Body of pancreas (tissue), 4 donors: ENCODE measurements at regions not wholly inside any gene's neighbourhood (a gene's known extent, or its start where the extent isn't known, plus 50 kb on each side); places are given as distances from the start of the nearest gene placed in this dataset.

Source experiments
- ATAC-seq: fragments of 150-250 bp; one replicate; pipeline ENCODE4 v1.9.1; 2016
- DNase-seq, 4 donors: peaks; one replicate each; pipeline ENCODE4 v3.0.0-alpha.2; 2019
- H3K27ac ChIP-seq, 4 donors: fragments of 200-600 bp; sonication (generic); 1 replicate in 3 of 4; 2 replicates in 1 of 4; pipeline versions ENCODE4 v1.5.1 to v1.6.1; 2016 to 2019; ENCODE audit warnings: mild to moderate bottlenecking in 1 of 4, mixed read lengths in 1 of 4, moderate library complexity in 1 of 4
- H3K27me3 ChIP-seq, 2 donors: fragments of 200-600 bp; sonication (generic); one replicate each; pipeline ENCODE4 v1.6.0; 2016; ENCODE audit warnings: mild to moderate bottlenecking in 1 of 2
- H3K36me3 ChIP-seq, 2 donors: fragments of 200-600 bp; sonication (generic); replicated peaks in 1 of 2; 2 replicates each; pipeline ENCODE4 v1.5.1; 2016; ENCODE audit warnings: low read depth in 2 of 2; ENCODE audit not compliant: insufficient read depth in 1 of 2
- H3K4me1 ChIP-seq: fragments of 200-600 bp; sonication (generic); one replicate; pipeline ENCODE4 v1.6.0; 2016
- H3K4me3 ChIP-seq, 2 donors: fragments of 200-600 bp; sonication (generic); 1 replicate in 1 of 2; 2 replicates in 1 of 2; pipeline ENCODE4 v1.5.1; 2016 to 2019
- H3K9me3 ChIP-seq, 3 donors: fragments of 200-600 bp; sonication (generic); 1 replicate in 2 of 3; 2 replicates in 1 of 3; pipeline ENCODE4 v1.5.1; 2016
- POLR2A ChIP-seq, 3 donors: fragments of 450-650 bp; IDR thresholded peaks; one replicate each; pipeline ENCODE4 v1.6.1; 2016; ENCODE audit warnings: antibody characterized with exemption in 3 of 3, mild to moderate bottlenecking in 2 of 3
- WGBS, 2 donors: methylation state at CpG; one replicate each; pipeline ENCODE4 v1.1.5; 2017; 5-methylcytosine and 5-hydroxymethylcytosine counted together
- intact Hi-C: fragments of 100-400 bp; cut with DNase I; formaldehyde crosslinking; loops from one replicate; pipeline ENCODE4 v1.15.1; 2023
- TF ChIP-seq, protein P1 (sequence below), 7 experiments: fragments of 450-650 bp in 4 of 7; fragments of 200-600 bp in 3 of 7; sonication (generic) in 3 of 7; IDR thresholded peaks; one replicate each; pipeline ENCODE4 v1.5.1; 2016 to 2019; ENCODE audit warnings: antibody characterized with exemption in 7 of 7

DNA sequence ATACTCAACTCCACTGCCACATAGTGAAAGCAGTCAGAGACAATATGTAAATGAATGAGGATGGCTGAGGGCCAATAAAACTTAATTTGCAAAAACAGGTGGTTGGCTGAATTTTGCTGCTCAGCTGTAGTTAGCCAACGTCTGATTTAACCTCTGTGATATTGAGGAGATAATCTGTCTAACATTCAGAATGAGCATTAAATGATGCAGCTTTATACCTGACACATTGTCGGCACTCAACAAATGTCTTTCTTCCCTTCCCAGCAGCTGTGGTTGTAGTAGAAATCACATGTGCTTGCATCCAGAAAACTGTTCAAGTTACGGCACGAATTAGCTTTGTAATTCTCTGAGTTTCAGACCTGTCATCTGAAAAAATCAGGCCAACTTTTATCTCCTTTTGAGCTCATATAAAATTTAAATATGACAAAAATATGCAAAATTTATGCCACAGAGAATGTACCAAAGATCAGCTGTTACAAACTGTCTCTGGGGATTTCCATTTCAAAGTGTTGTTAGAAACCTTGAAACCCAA, 1239.7 kb downstream of the GATA3 start:
- H3K4me1 ChIP-seq, result no peaks in the 10 kb centered on the region
- DNase-seq (no peak), ATAC-seq (no peak)
- no peak overlapping the region for H3K27ac ChIP-seq
- TF ChIP-seq, protein P1, sequence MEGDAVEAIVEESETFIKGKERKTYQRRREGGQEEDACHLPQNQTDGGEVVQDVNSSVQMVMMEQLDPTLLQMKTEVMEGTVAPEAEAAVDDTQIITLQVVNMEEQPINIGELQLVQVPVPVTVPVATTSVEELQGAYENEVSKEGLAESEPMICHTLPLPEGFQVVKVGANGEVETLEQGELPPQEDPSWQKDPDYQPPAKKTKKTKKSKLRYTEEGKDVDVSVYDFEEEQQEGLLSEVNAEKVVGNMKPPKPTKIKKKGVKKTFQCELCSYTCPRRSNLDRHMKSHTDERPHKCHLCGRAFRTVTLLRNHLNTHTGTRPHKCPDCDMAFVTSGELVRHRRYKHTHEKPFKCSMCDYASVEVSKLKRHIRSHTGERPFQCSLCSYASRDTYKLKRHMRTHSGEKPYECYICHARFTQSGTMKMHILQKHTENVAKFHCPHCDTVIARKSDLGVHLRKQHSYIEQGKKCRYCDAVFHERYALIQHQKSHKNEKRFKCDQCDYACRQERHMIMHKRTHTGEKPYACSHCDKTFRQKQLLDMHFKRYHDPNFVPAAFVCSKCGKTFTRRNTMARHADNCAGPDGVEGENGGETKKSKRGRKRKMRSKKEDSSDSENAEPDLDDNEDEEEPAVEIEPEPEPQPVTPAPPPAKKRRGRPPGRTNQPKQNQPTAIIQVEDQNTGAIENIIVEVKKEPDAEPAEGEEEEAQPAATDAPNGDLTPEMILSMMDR (IDR thresholded peaks at IDR 0.05), result no peak
- no peak for TF ChIP-seq POLR2A (IDR thresholded peaks at IDR 0.05)
- H3K4me3 ChIP-seq, result no peak overlapping the region
- intact Hi-C loops, result no loop called here
- WGBS, 2 donors, result 65 to 69% methylated on average over 4 of the region's 4 CpGs
- no peaks in the 10 kb centered on the region for H3K9me3 ChIP-seq
- no peaks in the 10 kb centered on the region for H3K27me3 ChIP-seq
- no peaks in the 10 kb centered on the region for H3K36me3 ChIP-seq

DNA sequence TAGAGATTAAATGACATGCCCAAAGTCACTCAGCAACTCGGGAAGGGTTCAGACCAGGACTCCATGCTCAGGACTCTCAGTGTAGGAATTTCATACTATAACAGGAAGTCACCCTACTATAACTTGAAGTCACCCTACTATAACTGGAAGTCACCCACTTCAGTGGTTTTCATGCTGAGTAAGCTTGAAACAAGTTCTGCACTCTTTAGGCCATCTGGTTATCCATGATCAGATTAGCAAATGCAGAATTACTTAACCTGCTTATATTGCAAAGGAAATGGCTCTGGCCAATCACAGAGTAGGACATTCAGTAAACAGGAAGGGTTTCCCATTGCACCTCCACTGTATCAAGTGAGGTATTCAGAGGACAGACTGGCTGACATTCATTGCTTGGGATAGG, 1240.4 kb downstream of the GATA3 start:
- Histone ChIP-seq H3K36me3 (no peaks in the 10 kb centered on the region), H3K4me1 (no peaks in the 10 kb centered on the region), H3K4me3 (no peak overlapping the region), H3K9me3 (no peaks in the 10 kb centered on the region), H3K27me3 (no peaks in the 10 kb centered on the region), H3K27ac (no peak overlapping the region)
- TF ChIP-seq, protein P1 (IDR thresholded peaks at IDR 0.05), result no peak
- TF ChIP-seq POLR2A (IDR thresholded peaks at IDR 0.05), result no peak
- ATAC-seq (no peak), DNase-seq (no peak)
- intact Hi-C loops, result no loop called here
- 50 to 57% methylated on average over 1 of the region's 1 CpG for WGBS, 2 donors

DNA sequence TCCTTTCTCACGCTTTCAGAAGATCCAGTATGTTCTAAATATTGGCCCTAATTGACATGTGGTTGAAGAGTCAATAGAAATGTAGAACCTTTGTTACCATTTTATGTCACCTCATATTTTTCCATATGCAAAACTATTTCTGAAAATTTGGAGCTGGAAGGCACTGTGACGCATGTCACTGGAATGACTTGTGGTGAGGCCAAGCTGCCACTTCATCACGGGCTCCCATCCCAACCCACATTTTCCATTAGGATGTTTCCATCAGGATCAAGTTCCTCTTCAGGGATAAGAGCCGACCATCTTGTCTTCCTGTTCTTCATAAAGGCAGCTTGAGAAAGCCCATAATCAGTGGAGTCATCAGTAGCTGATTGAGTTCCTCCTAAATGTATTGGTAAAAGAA, 1241.7 kb downstream of the GATA3 start:
- ATAC-seq (no peak), DNase-seq (no peak)
- intact Hi-C loops, result no loop called here
- WGBS, 2 donors, result 83 to 86% methylated on average over 4 of the region's 4 CpGs
- no peak for TF ChIP-seq POLR2A (IDR thresholded peaks at IDR 0.05)
- TF ChIP-seq, protein P1 (IDR thresholded peaks at IDR 0.05), result no peak
- no peak overlapping the region for H3K4me3 ChIP-seq
- no peaks in the 10 kb centered on the region for H3K36me3 ChIP-seq
- no peaks in the 10 kb centered on the region for H3K9me3 ChIP-seq
- H3K27me3 ChIP-seq, result no peaks in the 10 kb centered on the region
- no peak overlapping the region for H3K27ac ChIP-seq
- no peaks in the 10 kb centered on the region for H3K4me1 ChIP-seq

DNA sequence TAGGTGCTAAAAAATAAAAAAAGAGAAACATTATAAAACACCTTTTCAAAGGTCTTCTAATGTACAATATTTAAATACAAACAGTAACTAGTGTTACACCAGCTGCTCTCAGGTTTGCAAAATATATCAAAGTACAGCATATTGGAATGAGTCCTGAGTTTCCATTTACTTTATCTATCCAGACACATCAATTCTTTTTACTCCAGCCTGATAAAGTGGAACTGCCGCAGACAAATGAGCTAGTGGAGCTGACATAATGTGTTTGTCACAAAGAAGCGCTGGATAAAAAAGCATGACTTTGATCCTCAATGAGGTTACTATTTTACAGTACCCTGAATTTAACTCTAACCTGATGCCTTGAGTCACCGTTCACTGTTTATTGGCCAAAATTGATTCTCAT, 1243.1 kb downstream of the GATA3 start:
- 26 to 35% methylated on average over 3 of the region's 3 CpGs for WGBS, 2 donors
- intact Hi-C loops, result no loop called here

DNA sequence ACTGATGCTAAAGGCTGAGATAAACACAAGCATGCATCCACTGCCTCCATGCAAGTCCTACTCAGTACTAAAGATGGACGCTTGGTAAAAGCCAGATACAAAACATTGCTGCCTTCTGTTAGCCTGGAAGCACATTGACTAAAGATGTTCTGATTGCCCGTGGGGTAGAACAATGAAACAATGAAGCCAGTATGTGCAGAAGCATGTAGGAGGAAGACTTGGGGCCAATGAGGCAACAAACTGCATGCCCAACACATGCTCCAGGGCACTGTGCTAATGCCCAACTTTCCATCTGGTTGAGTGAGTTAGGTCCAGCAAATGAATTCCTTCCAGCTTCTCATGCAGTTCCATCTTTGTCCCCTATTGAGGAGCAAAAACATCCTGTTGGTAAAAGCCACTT, 1245.5 kb downstream of the GATA3 start:
- WGBS, 2 donors, result 34 to 53% methylated on average over 2 of the region's 2 CpGs
- TF ChIP-seq, protein P1 (IDR thresholded peaks at IDR 0.05), result no peak
- no peak for TF ChIP-seq POLR2A (IDR thresholded peaks at IDR 0.05)
- intact Hi-C loops, result loop anchor here (10.0 kb wide), 1 partner anchor 1775 kb away; no protein-coding TSS in a partner anchor

More for the DNA sequence above, 1243.1 kb downstream of the GATA3 start:
- no peaks in the 10 kb centered on the region for H3K27me3 ChIP-seq
- H3K9me3 ChIP-seq, result no peaks in the 10 kb centered on the region
- no peaks in the 10 kb centered on the region for H3K36me3 ChIP-seq
- no peak for DNase-seq
- ATAC-seq, result no peak
- TF ChIP-seq, protein P1 (IDR thresholded peaks at IDR 0.05), result no peak
- TF ChIP-seq POLR2A (IDR thresholded peaks at IDR 0.05), result no peak
- no peaks in the 10 kb centered on the region for H3K4me1 ChIP-seq
- no peak overlapping the region for H3K27ac ChIP-seq
- no peak overlapping the region for H3K4me3 ChIP-seq

More for the DNA sequence above, 1245.5 kb downstream of the GATA3 start:
- H3K9me3 ChIP-seq, result no peaks in the 10 kb centered on the region
- no peak overlapping the region for H3K27ac ChIP-seq
- no peaks in the 10 kb centered on the region for H3K4me1 ChIP-seq
- DNase-seq (no peak), ATAC-seq (no peak)
- no peaks in the 10 kb centered on the region for H3K36me3 ChIP-seq
- no peaks in the 10 kb centered on the region for H3K27me3 ChIP-seq
- no peak overlapping the region for H3K4me3 ChIP-seq
